T-helper 17 cell (primary cell): ENCODE measurements at regions not wholly inside any gene's neighbourhood (a gene's known extent, or its start where the extent isn't known, plus 50 kb on each side); places are given as distances from the start of the nearest gene placed in this dataset.

Experiments used
- ATAC-seq: fragments of 150-1000 bp; cut with Tn5 transposase; 2 replicates; pipeline ENCODE4 v1.10.0; 2021; ENCODE audit warnings: mild to moderate bottlenecking, moderate library complexity
- DNase-seq, 3 donors: peaks; one replicate each; pipeline versions ENCODE4 v3.0.0 to v3.0.0-alpha.2; 2020 to 2021
- H3K9me3 ChIP-seq: one replicate; pipeline ENCODE4 v1.7.0; 2013; ENCODE audit warnings: low read length, mild to moderate bottlenecking; ENCODE audit not compliant: control insufficient read depth, poor library complexity, severe bottlenecking
- H3K27ac Mint-ChIP-seq: one replicate; pipeline ENCODE4 v1.8.0; 2022; ENCODE audit warnings: mild to moderate bottlenecking, moderate library complexity, mixed read lengths
- H3K27me3 Mint-ChIP-seq: one replicate; pipeline ENCODE4 v1.8.0; 2022; ENCODE audit warnings: mixed read lengths
- H3K36me3 Mint-ChIP-seq: one replicate; pipeline ENCODE4 v1.8.0; 2022; ENCODE audit warnings: low read depth, mixed read lengths
- H3K4me1 Mint-ChIP-seq: one replicate; pipeline ENCODE4 v1.8.0; 2022; ENCODE audit warnings: mild to moderate bottlenecking, mixed read lengths
- H3K4me3 Mint-ChIP-seq: one replicate; pipeline ENCODE4 v1.8.0; 2022; ENCODE audit warnings: mild to moderate bottlenecking, moderate library complexity, mixed read lengths

GRCh38 chr4:173937631-173938270, 345.7 kb downstream of the FBXO8 start:
- ATAC-seq (no peak), DNase-seq (no peak)
- H3K9me3 ChIP-seq = no peaks in the 10 kb centered on the region
- Mint-ChIP-seq H3K27ac (no peak overlapping the region), H3K36me3 (no peaks in the 10 kb centered on the region), H3K4me1 (no peaks in the 10 kb centered on the region), H3K27me3 (peaks cover 18% of the 10 kb centered on the region), H3K4me3 (no peak overlapping the region)

- no peak overlapping the region for H3K27ac Mint-ChIP-seq
- no peak for DNase-seq
- no peaks in the 10 kb centered on the region for H3K4me1 Mint-ChIP-seq
- no peaks in the 10 kb centered on the region for H3K36me3 Mint-ChIP-seq
- peaks cover 18% of the 10 kb centered on the region for H3K27me3 Mint-ChIP-seq
- no peaks in the 10 kb centered on the region for H3K9me3 ChIP-seq
- no peak overlapping the region for H3K4me3 Mint-ChIP-seq
- ATAC-seq = no peak
Observed at GRCh38 chr4:173936861-173937260, 346.6 kb downstream of the FBXO8 start.

- DNase-seq (no peak), ATAC-seq (no peak)
- H3K27me3 Mint-ChIP-seq = peaks cover 13% of the 10 kb centered on the region
- no peaks in the 10 kb centered on the region for H3K36me3 Mint-ChIP-seq
- no peaks in the 10 kb centered on the region for H3K4me1 Mint-ChIP-seq
- no peak overlapping the region for H3K27ac Mint-ChIP-seq
- H3K4me3 Mint-ChIP-seq = no peak overlapping the region
- H3K9me3 ChIP-seq = no peaks in the 10 kb centered on the region
Observed at GRCh38 chr4:173935622-173936405, 347.7 kb downstream of the FBXO8 start.

DNA sequence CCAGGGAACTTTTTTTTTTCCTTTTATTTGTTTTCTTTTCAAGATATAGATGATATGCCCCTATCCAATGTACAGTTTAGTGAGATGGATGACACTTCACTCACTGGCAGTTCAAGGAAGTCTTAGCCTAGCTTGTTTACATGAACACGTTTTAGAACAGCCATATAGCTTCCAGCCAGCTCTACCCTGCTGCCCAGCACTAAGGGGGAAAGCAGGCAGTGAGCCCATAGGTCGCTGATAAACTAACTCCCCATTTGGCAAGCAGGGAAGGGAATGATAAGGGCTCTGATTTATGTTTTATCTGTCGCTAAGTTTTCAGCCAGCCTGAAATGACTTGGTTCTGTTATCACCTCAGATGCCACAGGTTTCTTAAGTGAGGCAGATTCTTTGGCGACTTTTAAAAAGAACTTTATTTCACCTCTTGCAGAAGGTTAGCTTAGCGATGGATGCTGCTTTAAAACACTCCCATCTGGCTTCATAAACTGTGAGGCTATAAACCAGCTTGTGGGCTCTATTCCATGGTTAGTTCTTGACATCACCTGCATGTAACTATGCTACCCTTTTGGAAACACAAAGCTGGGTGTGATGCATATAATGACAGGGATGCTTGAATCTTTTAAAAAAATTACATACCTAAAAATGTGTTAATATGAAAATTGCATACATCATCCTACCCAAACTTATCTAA, 348.4 kb downstream of the FBXO8 start:
- Mint-ChIP-seq H3K27ac (no peak overlapping the region), H3K4me1 (no peaks in the 10 kb centered on the region), H3K4me3 (no peak overlapping the region), H3K27me3 (peaks cover 12% of the 10 kb centered on the region), H3K36me3 (no peaks in the 10 kb centered on the region)
- DNase-seq = no peak
- H3K9me3 ChIP-seq = no peaks in the 10 kb centered on the region
- no peak for ATAC-seq

- DNase-seq (no peak), ATAC-seq (no peak)
- no peaks in the 10 kb centered on the region for H3K9me3 ChIP-seq
- Mint-ChIP-seq H3K27me3 (peaks cover 12% of the 10 kb centered on the region), H3K4me1 (no peaks in the 10 kb centered on the region), H3K27ac (no peak overlapping the region), H3K36me3 (no peaks in the 10 kb centered on the region), H3K4me3 (no peak overlapping the region)
Observed at GRCh38 chr4:173934201-173934600, 349.3 kb downstream of the FBXO8 start.

DNA sequence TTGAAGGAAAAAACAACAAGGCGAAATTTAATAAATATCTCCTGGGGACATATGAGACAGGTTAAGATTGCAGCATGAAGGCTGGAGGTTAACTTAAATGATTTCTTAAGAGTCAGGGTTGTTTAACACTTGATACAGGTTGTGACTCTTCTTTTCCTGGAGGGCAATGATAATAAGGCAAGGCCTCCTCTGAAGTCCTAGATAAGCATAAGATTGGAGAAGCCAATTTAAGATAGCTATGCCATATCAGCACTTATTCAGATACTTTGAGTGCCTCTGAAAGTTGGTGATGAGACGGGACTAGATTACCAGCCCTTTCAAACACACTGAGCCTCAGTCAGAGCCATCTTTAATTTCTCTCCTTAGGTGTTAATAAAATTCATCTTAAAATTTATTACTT, 350.8 kb downstream of the FBXO8 start:
- H3K27me3 Mint-ChIP-seq = peaks cover 12% of the 10 kb centered on the region
- H3K27ac Mint-ChIP-seq = no peak overlapping the region
- no peaks in the 10 kb centered on the region for H3K36me3 Mint-ChIP-seq
- DNase-seq (no peak), ATAC-seq (no peak)
- no peaks in the 10 kb centered on the region for H3K9me3 ChIP-seq
- H3K4me1 Mint-ChIP-seq = no peaks in the 10 kb centered on the region
- no peak overlapping the region for H3K4me3 Mint-ChIP-seq

GRCh38 chr4:173930329-173930967, 353.0 kb downstream of the FBXO8 start:
- ATAC-seq (no peak), DNase-seq (no peak)
- H3K9me3 ChIP-seq = no peaks in the 10 kb centered on the region
- Mint-ChIP-seq H3K4me3 (no peak overlapping the region), H3K27me3 (no peaks in the 10 kb centered on the region), H3K4me1 (no peaks in the 10 kb centered on the region), H3K36me3 (no peaks in the 10 kb centered on the region), H3K27ac (no peak overlapping the region)

GRCh38 chr4:173929921-173930320, 353.5 kb downstream of the FBXO8 start:
- ATAC-seq (no peak), DNase-seq (no peak)
- no peaks in the 10 kb centered on the region for H3K27me3 Mint-ChIP-seq
- H3K4me1 Mint-ChIP-seq = no peaks in the 10 kb centered on the region
- no peak overlapping the region for H3K27ac Mint-ChIP-seq
- H3K4me3 Mint-ChIP-seq = no peak overlapping the region
- no peaks in the 10 kb centered on the region for H3K9me3 ChIP-seq
- no peaks in the 10 kb centered on the region for H3K36me3 Mint-ChIP-seq

DNA sequence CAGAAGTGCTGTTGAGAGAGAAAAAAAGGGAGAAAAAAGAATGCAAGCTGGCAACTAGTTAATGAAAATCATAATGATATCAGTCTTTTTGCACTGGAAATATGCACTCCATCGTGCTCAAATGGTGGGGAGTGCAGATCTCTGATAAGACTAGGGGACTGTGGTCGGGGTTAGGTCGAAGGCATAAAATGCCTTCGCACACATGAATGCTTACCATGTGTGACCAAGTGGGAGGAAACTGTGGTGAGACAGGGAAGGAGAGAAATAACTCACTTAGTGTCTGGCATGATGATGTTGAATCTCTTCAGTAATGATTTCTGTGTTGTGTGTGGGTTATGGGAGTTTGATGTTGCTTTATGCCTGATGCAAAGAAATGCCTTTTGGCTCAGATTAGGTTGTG, 358.9 kb downstream of the FBXO8 start:
- DNase-seq (no peak), ATAC-seq (no peak)
- no peaks in the 10 kb centered on the region for H3K36me3 Mint-ChIP-seq
- no peak overlapping the region for H3K27ac Mint-ChIP-seq
- no peaks in the 10 kb centered on the region for H3K9me3 ChIP-seq
- no peaks in the 10 kb centered on the region for H3K27me3 Mint-ChIP-seq
- no peak overlapping the region for H3K4me3 Mint-ChIP-seq
- H3K4me1 Mint-ChIP-seq = no peaks in the 10 kb centered on the region

DNA sequence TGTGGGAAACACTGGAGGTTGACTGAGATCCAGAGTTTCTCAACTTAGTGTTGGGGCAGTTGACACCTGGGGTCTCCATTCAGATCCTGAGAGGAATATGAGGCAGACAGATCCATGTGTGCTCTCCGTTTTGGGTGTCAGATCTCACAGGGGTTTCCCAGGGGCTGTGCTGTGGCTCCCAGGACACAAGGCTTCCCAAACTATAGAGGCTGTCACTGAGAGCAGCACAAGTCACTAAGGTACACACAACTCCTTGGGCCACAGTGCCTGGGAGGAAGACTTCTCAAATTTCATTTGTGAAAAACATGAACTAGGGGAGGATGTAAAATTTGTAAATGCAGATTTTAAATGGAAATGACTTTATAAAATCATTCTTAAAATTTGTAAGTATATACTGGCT, 363.6 kb downstream of the FBXO8 start:
- DNase-seq (no peak), ATAC-seq (no peak)
- H3K4me1 Mint-ChIP-seq = no peaks in the 10 kb centered on the region
- no peak overlapping the region for H3K27ac Mint-ChIP-seq
- no peaks in the 10 kb centered on the region for H3K27me3 Mint-ChIP-seq
- H3K36me3 Mint-ChIP-seq = no peaks in the 10 kb centered on the region
- no peak overlapping the region for H3K4me3 Mint-ChIP-seq
- H3K9me3 ChIP-seq = no peaks in the 10 kb centered on the region

- Mint-ChIP-seq H3K27ac (no peak overlapping the region), H3K36me3 (no peaks in the 10 kb centered on the region), H3K4me3 (no peak overlapping the region), H3K4me1 (no peaks in the 10 kb centered on the region), H3K27me3 (no peaks in the 10 kb centered on the region)
- no peak for DNase-seq
- no peaks in the 10 kb centered on the region for H3K9me3 ChIP-seq
- no peak for ATAC-seq
Observed at GRCh38 chr4:173919196-173919595, 364.3 kb downstream of the FBXO8 start.

GRCh38 chr4:173917255-173917960, 366.1 kb downstream of the FBXO8 start:
- H3K4me3 Mint-ChIP-seq = no peak overlapping the region
- no peaks in the 10 kb centered on the region for H3K27me3 Mint-ChIP-seq
- H3K4me1 Mint-ChIP-seq = no peaks in the 10 kb centered on the region
- no peaks in the 10 kb centered on the region for H3K9me3 ChIP-seq
- ATAC-seq (no peak), DNase-seq (no peak)
- no peak overlapping the region for H3K27ac Mint-ChIP-seq
- H3K36me3 Mint-ChIP-seq = no peaks in the 10 kb centered on the region

- no peaks in the 10 kb centered on the region for H3K9me3 ChIP-seq
- H3K27ac Mint-ChIP-seq = no peak overlapping the region
- no peak for ATAC-seq
- H3K36me3 Mint-ChIP-seq = no peaks in the 10 kb centered on the region
- no peak for DNase-seq
- H3K4me3 Mint-ChIP-seq = no peak overlapping the region
- no peaks in the 10 kb centered on the region for H3K4me1 Mint-ChIP-seq
- H3K27me3 Mint-ChIP-seq = no peaks in the 10 kb centered on the region
Observed at GRCh38 chr4:173913496-173913895, 370.0 kb downstream of the FBXO8 start.
